Esophagus (tissue), 2 donors: ENCODE measurements at regions not wholly inside any gene's neighbourhood (a gene's known extent, or its start where the extent isn't known, plus 50 kb on each side); places are given as distances from the start of the nearest gene placed in this dataset.

Experiments used
- H3K27ac ChIP-seq, 2 donors: one replicate each; pipeline ENCODE4 v1.5.1; 2013; ENCODE audit warnings: low read depth in 2 of 2, mild to moderate bottlenecking in 2 of 2, inconsistent platforms in 1 of 2, low read length in 1 of 2, moderate library complexity in 1 of 2
- H3K27me3 ChIP-seq, 2 donors: one replicate each; pipeline ENCODE4 v1.6.1; 2013; ENCODE audit warnings: low read length in 2 of 2, control low read depth in 1 of 2, mild to moderate bottlenecking in 1 of 2; ENCODE audit not compliant: insufficient read depth in 2 of 2, control insufficient read depth in 1 of 2
- H3K36me3 ChIP-seq, 2 donors: one replicate each; pipeline ENCODE4 v1.6.1; 2013; ENCODE audit warnings: low read length in 1 of 2; ENCODE audit not compliant: control insufficient read depth in 2 of 2, insufficient read depth in 2 of 2
- H3K4me1 ChIP-seq, 2 donors: one replicate each; pipeline ENCODE4 v1.6.1; 2013; ENCODE audit warnings: low read length in 1 of 2; ENCODE audit not compliant: control insufficient read depth in 2 of 2, insufficient read depth in 2 of 2
- H3K4me3 ChIP-seq, 2 donors: one replicate each; pipeline ENCODE4 v1.5.1; 2013; ENCODE audit warnings: low read length in 2 of 2, mild to moderate bottlenecking in 2 of 2, low read depth in 1 of 2, moderate library complexity in 1 of 2
- H3K9me3 ChIP-seq, 2 donors: one replicate each; pipeline ENCODE4 v1.6.1; 2013; ENCODE audit warnings: mild to moderate bottlenecking in 2 of 2, low read depth in 1 of 2, low read length in 1 of 2, moderate library complexity in 1 of 2; ENCODE audit not compliant: control insufficient read depth in 2 of 2, insufficient read depth in 1 of 2
- WGBS, 2 donors: extraction: QIAGEN DNeasy Blood & Tissue Kit; methylation state at CpG; one replicate each; pipeline ENCODE4 v1.1.7; 2013; 5-methylcytosine and 5-hydroxymethylcytosine counted together
- donor health status: healthy with polysubstance abuse.
- donor health status: Bipolar disorder and iron deficiency.

DNA sequence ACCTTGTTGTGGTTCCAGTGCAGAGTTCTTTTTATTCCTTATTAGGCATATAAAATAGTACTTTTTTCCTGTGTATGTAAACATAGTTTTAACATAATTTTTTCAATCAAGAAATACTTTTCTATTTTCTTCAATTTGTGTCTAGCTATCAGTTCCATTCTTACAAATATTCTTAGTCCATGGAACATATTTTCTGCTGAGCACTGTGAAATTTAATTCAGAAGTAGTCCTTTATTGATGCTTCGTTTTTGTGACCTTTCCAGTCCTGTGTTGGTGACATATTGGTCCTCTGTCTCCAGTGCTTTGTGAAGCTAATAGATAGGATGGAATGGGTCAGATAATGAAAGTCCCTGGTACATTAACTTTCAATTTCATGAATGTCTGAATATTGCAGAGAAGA is 325.1 kb downstream of the SAMD5 start:
- WGBS, 2 donors = 79 to 89% methylated on average over 1 of the region's 1 CpG
- Histone ChIP-seq H3K4me3 (no peak overlapping the region), H3K4me1 (no peaks in the 10 kb centered on the region), H3K27ac (no peak overlapping the region), H3K36me3 (no peaks in the 10 kb centered on the region), H3K27me3 (no peaks in the 10 kb centered on the region), H3K9me3 (no peaks in the 10 kb centered on the region)

- 78 to 83% methylated on average over 7 of the region's 7 CpGs for WGBS, 2 donors
- no peaks in the 10 kb centered on the region for H3K27me3 ChIP-seq
- H3K9me3 ChIP-seq = no peaks in the 10 kb centered on the region
Observed at GRCh38 chr6:147834084-147834776, 325.7 kb downstream of the SAMD5 start.

DNA sequence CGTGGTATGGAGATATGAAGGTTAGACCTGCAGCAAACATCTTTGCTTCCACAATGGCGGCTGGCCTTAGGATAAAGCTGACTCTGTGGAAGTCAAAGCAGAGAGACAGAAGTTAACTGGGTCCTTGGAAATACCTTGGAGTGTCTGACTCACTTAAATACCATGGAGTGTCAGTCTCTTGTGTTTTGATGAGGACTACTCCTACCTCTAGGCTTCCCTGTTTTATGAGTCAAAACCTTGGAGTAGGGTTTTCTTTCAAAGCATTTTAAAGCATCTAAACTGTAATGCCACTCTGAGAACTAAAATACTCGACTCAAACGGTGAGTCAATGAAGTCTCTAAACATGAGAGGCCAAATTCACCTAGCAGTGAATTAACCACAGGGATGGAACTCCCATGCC is 329.1 kb downstream of the SAMD5 start:
- Histone ChIP-seq H3K4me1 (no peaks in the 10 kb centered on the region), H3K27ac (no peak overlapping the region), H3K36me3 (no peaks in the 10 kb centered on the region), H3K27me3 (no peaks in the 10 kb centered on the region), H3K4me3 (no peak overlapping the region), H3K9me3 (no peaks in the 10 kb centered on the region)
- WGBS, 2 donors = 95 to 97% methylated on average over 4 of the region's 4 CpGs

More at GRCh38 chr6:147834084-147834776, 325.7 kb downstream of the SAMD5 start:
- no peaks in the 10 kb centered on the region for H3K4me1 ChIP-seq
- no peaks in the 10 kb centered on the region for H3K36me3 ChIP-seq
- H3K4me3 ChIP-seq = no peak overlapping the region
- no peak overlapping the region for H3K27ac ChIP-seq

- Histone ChIP-seq H3K4me3 (no peak overlapping the region), H3K27me3 (no peaks in the 10 kb centered on the region), H3K4me1 (no peaks in the 10 kb centered on the region), H3K36me3 (no peaks in the 10 kb centered on the region), H3K27ac (no peak overlapping the region), H3K9me3 (no peaks in the 10 kb centered on the region)
- 28 to 36% methylated on average over 2 of the region's 2 CpGs for WGBS, 2 donors
Observed at GRCh38 chr6:147839708-147840610, 331.5 kb downstream of the SAMD5 start.

DNA sequence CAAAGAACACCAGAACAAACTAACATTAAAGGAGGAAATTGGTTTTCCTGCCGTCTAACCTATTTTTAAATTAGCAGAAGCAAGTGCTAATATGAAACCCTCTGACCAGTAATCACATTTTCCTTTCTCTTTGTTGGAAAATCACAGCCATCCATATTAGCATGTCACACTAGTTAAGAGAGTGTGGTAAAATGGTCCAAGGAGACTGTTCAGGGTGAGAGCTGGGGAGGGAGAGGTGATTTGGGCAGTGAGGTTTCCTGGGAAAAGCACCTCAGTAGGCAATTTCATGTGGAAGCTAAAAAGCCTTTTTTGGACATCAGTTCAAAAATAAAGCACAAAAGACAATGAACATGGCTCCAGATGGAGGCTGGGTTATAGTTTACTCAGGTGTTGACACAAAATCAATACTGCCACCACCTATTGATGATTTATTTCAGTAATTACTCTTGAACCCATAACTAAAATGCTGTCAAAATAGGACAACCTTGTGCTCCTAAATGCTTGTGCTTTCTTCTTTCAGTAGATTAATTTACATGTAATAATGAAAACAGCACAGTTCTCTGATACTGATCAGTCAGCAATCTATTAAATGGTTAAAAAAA is 333.2 kb downstream of the SAMD5 start:
- no peak overlapping the region for H3K4me3 ChIP-seq
- 55 to 58% methylated on average over 1 of the region's 1 CpG for WGBS, 2 donors
- H3K9me3 ChIP-seq = no peaks in the 10 kb centered on the region
- no peaks in the 10 kb centered on the region for H3K36me3 ChIP-seq
- H3K27me3 ChIP-seq = no peaks in the 10 kb centered on the region
- H3K4me1 ChIP-seq = no peaks in the 10 kb centered on the region
- H3K27ac ChIP-seq = no peak overlapping the region

- no peaks in the 10 kb centered on the region for H3K27me3 ChIP-seq
- H3K9me3 ChIP-seq = no peaks in the 10 kb centered on the region
- 55 to 57% methylated on average over 10 of the region's 10 CpGs for WGBS, 2 donors
- no peak overlapping the region for H3K4me3 ChIP-seq
- no peaks in the 10 kb centered on the region for H3K4me1 ChIP-seq
- H3K36me3 ChIP-seq = no peaks in the 10 kb centered on the region
- H3K27ac ChIP-seq = no peak overlapping the region
Observed at GRCh38 chr6:147849401-147850330, 341.2 kb downstream of the SAMD5 start.

GRCh38 chr6:147852772-147853171 is 344.3 kb downstream of the SAMD5 start:
- Histone ChIP-seq H3K36me3 (no peaks in the 10 kb centered on the region), H3K27me3 (no peaks in the 10 kb centered on the region), H3K4me1 (no peaks in the 10 kb centered on the region), H3K9me3 (no peaks in the 10 kb centered on the region), H3K27ac (no peak overlapping the region), H3K4me3 (no peak overlapping the region)
- 85 to 87% methylated on average over 2 of the region's 2 CpGs for WGBS, 2 donors

DNA sequence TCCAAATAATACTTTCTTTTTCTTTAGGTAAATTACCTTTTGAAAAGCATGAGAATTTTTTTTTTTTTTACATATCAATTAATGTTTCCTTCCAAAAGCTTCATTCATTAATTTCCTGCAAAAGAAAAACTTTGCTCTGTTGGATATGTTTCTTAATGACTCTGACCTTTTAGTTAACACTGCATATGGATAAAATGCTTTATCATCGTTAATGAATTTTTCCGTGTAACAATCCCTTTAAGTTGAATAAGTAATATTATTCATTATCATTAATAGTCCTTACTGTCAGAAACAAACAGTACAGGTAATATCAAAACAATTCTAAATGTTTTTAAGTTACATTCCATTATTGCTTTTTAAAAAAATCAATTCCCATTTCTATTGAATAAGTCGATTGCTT is 345.1 kb downstream of the SAMD5 start:
- no peaks in the 10 kb centered on the region for H3K9me3 ChIP-seq
- no peak overlapping the region for H3K4me3 ChIP-seq
- no peaks in the 10 kb centered on the region for H3K4me1 ChIP-seq
- WGBS, 2 donors = 90 to 94% methylated on average over 3 of the region's 3 CpGs
- H3K27me3 ChIP-seq = no peaks in the 10 kb centered on the region
- no peaks in the 10 kb centered on the region for H3K36me3 ChIP-seq
- no peak overlapping the region for H3K27ac ChIP-seq
